Central memory CD8-positive, alpha-beta T cell (primary cell): ENCODE measurements at regions not wholly inside any gene's neighbourhood (a gene's known extent, or its start where the extent isn't known, plus 50 kb on each side); places are given as distances from the start of the nearest gene placed in this dataset.

ENCODE experiments used
- ATAC-seq: fragments of 150-1000 bp; cut with Tn5 transposase; replicated peaks from 2 replicates; pipeline ENCODE4 v1.10.0; 2022; ENCODE audit warnings: mild to moderate bottlenecking, moderate FRiP score, moderate number of reproducible peaks; ENCODE audit not compliant: poor library complexity, severe bottlenecking; ENCODE audit errors: extremely low read depth
- DNase-seq, 2 donors: peaks; one replicate each; pipeline ENCODE4 v3.0.0; 2021; ENCODE audit warnings: low spot score in 2 of 2
- H3K27ac Mint-ChIP-seq: one replicate; pipeline ENCODE4 v1.8.0; 2022; ENCODE audit warnings: low read depth, mild to moderate bottlenecking, moderate library complexity, mixed read lengths
- H3K27me3 Mint-ChIP-seq: one replicate; pipeline ENCODE4 v1.8.0; 2022; ENCODE audit warnings: mixed read lengths
- H3K36me3 Mint-ChIP-seq: one replicate; pipeline ENCODE4 v1.8.0; 2022; ENCODE audit warnings: mild to moderate bottlenecking, moderate library complexity, mixed read lengths; ENCODE audit not compliant: insufficient read depth
- H3K4me1 Mint-ChIP-seq: one replicate; pipeline ENCODE4 v1.8.0; 2022; ENCODE audit warnings: mixed read lengths
- H3K4me3 Mint-ChIP-seq: one replicate; pipeline ENCODE4 v1.8.0; 2022; ENCODE audit warnings: mild to moderate bottlenecking, moderate library complexity, mixed read lengths
- H3K9me3 Mint-ChIP-seq: one replicate; pipeline ENCODE4 v1.8.0; 2022; ENCODE audit warnings: mixed read lengths

- ATAC-seq (no peak), DNase-seq (no peak)
- no peaks in the 10 kb centered on the region for H3K36me3 Mint-ChIP-seq
- no peaks in the 10 kb centered on the region for H3K4me1 Mint-ChIP-seq
- no peaks in the 10 kb centered on the region for H3K27me3 Mint-ChIP-seq
- H3K27ac Mint-ChIP-seq: no peak overlapping the region
- H3K9me3 Mint-ChIP-seq: peaks cover 31% of the 10 kb centered on the region
- H3K4me3 Mint-ChIP-seq: no peak overlapping the region
Measured at GRCh38 chr2:51103205-51103604, 71.3 kb upstream of the NRXN1 start.

DNA sequence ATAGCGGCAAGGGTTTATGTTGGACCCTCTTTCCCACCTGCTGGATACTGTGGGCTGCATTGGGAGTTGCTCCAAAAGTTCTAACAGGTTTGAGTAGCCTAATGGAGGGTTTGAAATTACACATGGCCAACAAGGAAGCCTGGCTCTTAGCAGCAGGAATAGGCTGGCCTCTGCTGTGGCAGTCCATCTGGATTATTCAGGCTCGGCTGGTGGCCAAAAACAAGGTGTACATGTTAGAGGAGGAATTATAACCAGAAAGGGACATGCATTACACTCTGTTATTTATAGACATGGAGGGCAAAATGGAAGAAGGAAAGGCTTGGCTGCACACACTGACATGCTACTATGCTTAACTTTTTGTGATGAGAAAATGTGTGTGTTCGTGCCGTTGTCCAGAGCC is 61.1 kb upstream of the NRXN1 start:
- DNase-seq: no peak
- no peak for ATAC-seq
- H3K27ac Mint-ChIP-seq: no peak overlapping the region
- H3K9me3 Mint-ChIP-seq: peaks cover 35% of the 10 kb centered on the region
- no peak overlapping the region for H3K4me3 Mint-ChIP-seq
- no peaks in the 10 kb centered on the region for H3K4me1 Mint-ChIP-seq
- no peaks in the 10 kb centered on the region for H3K27me3 Mint-ChIP-seq
- no peaks in the 10 kb centered on the region for H3K36me3 Mint-ChIP-seq

DNA sequence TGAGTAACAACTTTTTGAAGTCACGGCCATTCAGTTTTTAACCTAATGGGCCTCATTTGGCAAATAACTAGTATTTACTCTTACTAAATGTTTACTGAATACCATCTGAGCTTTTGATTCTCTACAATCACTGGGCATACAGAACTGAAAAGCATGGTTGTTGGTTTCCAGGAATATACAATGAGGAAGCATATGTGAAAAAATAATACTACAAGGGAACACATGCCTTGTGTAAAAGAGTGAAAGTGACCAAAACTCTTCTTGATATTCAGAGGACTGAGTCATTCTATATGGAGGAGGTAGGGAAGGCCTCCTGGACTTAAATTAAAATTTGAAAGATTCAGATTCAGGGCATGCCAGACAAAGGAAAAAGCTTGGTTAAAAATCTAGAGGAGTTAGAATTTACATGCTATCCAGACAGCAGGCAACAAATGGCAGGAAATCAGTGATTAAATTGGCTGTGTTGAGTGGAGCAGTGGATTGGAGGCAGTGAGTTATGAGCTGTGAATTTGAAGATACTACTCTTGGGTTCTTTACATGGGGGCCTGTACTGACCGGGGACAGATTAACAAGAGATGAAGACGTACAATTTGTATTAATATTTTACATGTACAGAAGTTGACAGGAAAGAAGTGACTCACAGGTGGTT is 53.6 kb upstream of the NRXN1 start:
- no peak overlapping the region for H3K4me3 Mint-ChIP-seq
- no peak overlapping the region for H3K27ac Mint-ChIP-seq
- no peaks in the 10 kb centered on the region for H3K27me3 Mint-ChIP-seq
- ATAC-seq: no peak
- DNase-seq: no peak
- H3K36me3 Mint-ChIP-seq: no peaks in the 10 kb centered on the region
- H3K9me3 Mint-ChIP-seq: peaks cover 21% of the 10 kb centered on the region
- H3K4me1 Mint-ChIP-seq: no peaks in the 10 kb centered on the region

DNA sequence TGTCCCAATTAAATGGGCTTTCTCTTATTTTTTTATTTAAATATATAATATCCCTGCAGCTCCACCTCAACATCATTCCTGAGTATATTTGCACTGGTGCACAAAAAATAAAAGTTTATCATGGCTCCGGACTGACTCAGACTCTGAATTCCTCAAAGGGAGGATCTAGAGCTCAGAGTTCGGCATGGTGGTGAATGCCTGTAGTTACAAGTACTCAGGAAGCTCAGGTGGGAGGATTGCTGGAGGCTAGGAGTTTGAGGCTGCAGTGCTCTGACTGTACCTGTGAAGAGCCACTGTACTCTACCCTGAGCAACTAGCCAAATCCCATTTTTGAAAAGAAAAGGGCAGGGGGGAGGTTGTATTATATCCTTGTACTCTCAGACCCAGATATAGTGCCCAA is 52.8 kb upstream of the NRXN1 start:
- H3K27ac Mint-ChIP-seq: no peak overlapping the region
- H3K4me3 Mint-ChIP-seq: no peak overlapping the region
- no peaks in the 10 kb centered on the region for H3K36me3 Mint-ChIP-seq
- H3K9me3 Mint-ChIP-seq: peaks cover 15% of the 10 kb centered on the region
- H3K27me3 Mint-ChIP-seq: no peaks in the 10 kb centered on the region
- H3K4me1 Mint-ChIP-seq: no peaks in the 10 kb centered on the region
- DNase-seq: no peak
- no peak for ATAC-seq
